ENCODE measurements at regions not wholly inside any gene's neighbourhood (a gene's known extent, or its start where the extent isn't known, plus 50 kb on each side); places are given as distances from the start of the nearest gene placed in this dataset.

GRCh38 chr5:125813221-125813974 lies 609.8 kb upstream of the GRAMD2B start:
- no peak for DNase-seq

GRCh38 chr5:125814119-125814518 lies 609.1 kb upstream of the GRAMD2B start:
- DNase-seq: no peak

GRCh38 chr5:125823572-125823971 lies 599.6 kb upstream of the GRAMD2B start:
- DNase-seq: no peak

GRCh38 chr5:125826214-125826613 lies 597.0 kb upstream of the GRAMD2B start:
- no peak for DNase-seq

GRCh38 chr5:125829349-125829748 lies 593.9 kb upstream of the GRAMD2B start:
- DNase-seq: no peak

GRCh38 chr5:125833398-125833797 lies 589.8 kb upstream of the GRAMD2B start:
- no peak for DNase-seq

- no peak for DNase-seq
Measured at GRCh38 chr5:125834438-125835115, 588.6 kb upstream of the GRAMD2B start.

- DNase-seq: peak in 1 of 5 experiments; percentile 4
Measured at GRCh38 chr5:125835293-125836172, 587.7 kb upstream of the GRAMD2B start.

GRCh38 chr5:125836256-125836655 lies 587.0 kb upstream of the GRAMD2B start:
- DNase-seq: no peak

GRCh38 chr5:125837866-125838265 lies 585.3 kb upstream of the GRAMD2B start:
- no peak for DNase-seq

GRCh38 chr5:125847561-125847960 lies 575.6 kb upstream of the GRAMD2B start:
- no peak for DNase-seq

- DNase-seq: no peak
Measured at GRCh38 chr5:125848751-125849150, 574.5 kb upstream of the GRAMD2B start.

GRCh38 chr5:125856949-125857348 lies 566.3 kb upstream of the GRAMD2B start:
- no peak for DNase-seq

- DNase-seq: no peak
Measured at GRCh38 chr5:125863579-125863978, 559.6 kb upstream of the GRAMD2B start.

GRCh38 chr5:125865166-125865815 lies 557.9 kb upstream of the GRAMD2B start:
- DNase-seq: no peak

GRCh38 chr5:125868036-125868435 lies 555.2 kb upstream of the GRAMD2B start:
- no peak for DNase-seq

GRCh38 chr5:125870256-125870655 lies 553.0 kb upstream of the GRAMD2B start:
- no peak for DNase-seq

- DNase-seq: no peak
Measured at GRCh38 chr5:125874057-125874456, 549.2 kb upstream of the GRAMD2B start.

GRCh38 chr5:125874717-125875116 lies 548.5 kb upstream of the GRAMD2B start:
- DNase-seq: peak in 1 of 5 experiments; percentile 23

- DNase-seq: no peak
Measured at GRCh38 chr5:125877248-125877647, 546.0 kb upstream of the GRAMD2B start.

GRCh38 chr5:125882061-125882460 lies 541.1 kb upstream of the GRAMD2B start:
- no peak for DNase-seq

GRCh38 chr5:125883223-125883622 lies 540.0 kb upstream of the GRAMD2B start:
- DNase-seq: no peak

GRCh38 chr5:125888358-125888757 lies 534.9 kb upstream of the GRAMD2B start:
- no peak for DNase-seq

Data from T-helper 2 cell (primary cell).